Lung (tissue), 11 donors: ENCODE measurements at regions not wholly inside any gene's neighbourhood (a gene's known extent, or its start where the extent isn't known, plus 50 kb on each side); places are given as distances from the start of the nearest gene placed in this dataset.

Experiments
- ATAC-seq: fragments of 200-7000 bp; cut with Tn5 transposase; one replicate; pipeline ENCODE4 v1.9.1; 2020; ENCODE audit warnings: moderate number of reproducible peaks; ENCODE audit not compliant: insufficient read depth, low FRiP score
- DNase-seq, 3 donors: peaks; one replicate each; pipeline ENCODE4 v3.0.0-alpha.2; 2013 to 2017
- H3K27ac ChIP-seq, 2 donors: one replicate each; pipeline ENCODE4 v1.5.1; 2013; ENCODE audit warnings: mild to moderate bottlenecking in 2 of 2, moderate library complexity in 2 of 2, control low read depth in 1 of 2, inconsistent platforms in 1 of 2, low read depth in 1 of 2, low read length in 1 of 2
- H3K27me3 ChIP-seq, 3 donors: one replicate each; pipeline ENCODE4 v1.5.1; 2013; ENCODE audit warnings: low read length in 2 of 3; ENCODE audit not compliant: control insufficient read depth in 3 of 3, insufficient read depth in 3 of 3
- H3K36me3 ChIP-seq, 4 donors: one replicate each; pipeline ENCODE4 v1.5.1; 2013; ENCODE audit warnings: low read length in 4 of 4, mild to moderate bottlenecking in 1 of 4, moderate library complexity in 1 of 4; ENCODE audit not compliant: control insufficient read depth in 4 of 4, insufficient read depth in 4 of 4
- H3K4me1 ChIP-seq, 5 donors: one replicate each; pipeline ENCODE4 v1.5.1; 2013; ENCODE audit warnings: low read length in 5 of 5, mild to moderate bottlenecking in 2 of 5, moderate library complexity in 1 of 5; ENCODE audit not compliant: control insufficient read depth in 5 of 5, insufficient read depth in 5 of 5
- H3K4me3 ChIP-seq: one replicate; pipeline ENCODE4 v1.5.1; 2013; ENCODE audit warnings: mild to moderate bottlenecking, control low read depth, moderate library complexity
- H3K9ac ChIP-seq, 2 donors: one replicate each; pipeline ENCODE4 v1.5.1; 2013; ENCODE audit warnings: low read length in 2 of 2, control low read depth in 1 of 2; ENCODE audit not compliant: insufficient read depth in 1 of 2
- H3K9me3 ChIP-seq, 4 donors: one replicate each; pipeline ENCODE4 v1.5.1; 2013; ENCODE audit warnings: low read length in 3 of 4, mild to moderate bottlenecking in 1 of 4, moderate library complexity in 1 of 4; ENCODE audit not compliant: control insufficient read depth in 4 of 4, insufficient read depth in 3 of 4
- CTCF ChIP-seq: IDR thresholded peaks from 2 replicates; pipeline ENCODE4 v1.5.1; 2012; ENCODE audit warnings: mild to moderate bottlenecking; ENCODE audit errors: control extremely low read depth, extremely low read depth
- WGBS, 2 donors: extraction: QIAGEN DNeasy Blood & Tissue Kit; methylation state at CpG; one replicate each; pipeline ENCODE4 v1.1.7; 2013; 5-methylcytosine and 5-hydroxymethylcytosine counted together
- donor health status: control.
- donor health status: control.
- donor health status: Bipolar disorder and iron deficiency.
- donor health status: healthy.
- donor health status: DM: yes; HTN: yes; CAD: no.

- H3K9me3 ChIP-seq = peaks cover 0 to 3% (median 0%) of the 10 kb centered on the region in 4 donors
- no peak for TF ChIP-seq CTCF
- H3K4me1 ChIP-seq = no peaks in the 10 kb centered on the region
- H3K9ac ChIP-seq = no peak overlapping the region
- 72 to 91% methylated on average over 4 of the region's 4 CpGs for WGBS, 2 donors
- no peaks in the 10 kb centered on the region for H3K27me3 ChIP-seq
- H3K27ac ChIP-seq = no peak overlapping the region
- ATAC-seq (no peak), DNase-seq (no peak)
- H3K4me3 ChIP-seq = no peak overlapping the region
- no peaks in the 10 kb centered on the region for H3K36me3 ChIP-seq
These were observed 149.5 kb upstream of the RBBP8 start for GRCh38 chr18:22783662-22784076.

GRCh38 chr18:22789052-22789451 lies 144.1 kb upstream of the RBBP8 start:
- peaks cover 0 to 21% (median 0%) of the 10 kb centered on the region in 5 donors for H3K4me1 ChIP-seq
- TF ChIP-seq CTCF = no peak
- no peak for ATAC-seq
- no peak for DNase-seq
- WGBS, 2 donors = 69 to 90% methylated on average over 2 of the region's 2 CpGs
- no peaks in the 10 kb centered on the region for H3K36me3 ChIP-seq
- H3K27me3 ChIP-seq = no peaks in the 10 kb centered on the region
- no peak overlapping the region for H3K4me3 ChIP-seq
- peaks cover 0 to 3% (median 0%) of the 10 kb centered on the region in 4 donors for H3K9me3 ChIP-seq
- no peak overlapping the region for H3K27ac ChIP-seq
- H3K9ac ChIP-seq = no peak overlapping the region

GRCh38 chr18:22789600-22789999 lies 143.5 kb upstream of the RBBP8 start:
- Histone ChIP-seq H3K27ac (no peak overlapping the region), H3K27me3 (no peaks in the 10 kb centered on the region), H3K4me3 (no peak overlapping the region), H3K9ac (no peak overlapping the region), H3K36me3 (no peaks in the 10 kb centered on the region), H3K4me1 (peaks cover 0 to 21% (median 0%) of the 10 kb centered on the region in 5 donors), H3K9me3 (no peaks in the 10 kb centered on the region)
- TF ChIP-seq CTCF = no peak
- DNase-seq (no peak), ATAC-seq (no peak)
- 57 to 81% methylated on average over 5 of the region's 5 CpGs for WGBS, 2 donors
